ENCODE measurements at regions not wholly inside any gene's neighbourhood (a gene's known extent, or its start where the extent isn't known, plus 50 kb on each side); places are given as distances from the start of the nearest gene placed in this dataset.

DNA sequence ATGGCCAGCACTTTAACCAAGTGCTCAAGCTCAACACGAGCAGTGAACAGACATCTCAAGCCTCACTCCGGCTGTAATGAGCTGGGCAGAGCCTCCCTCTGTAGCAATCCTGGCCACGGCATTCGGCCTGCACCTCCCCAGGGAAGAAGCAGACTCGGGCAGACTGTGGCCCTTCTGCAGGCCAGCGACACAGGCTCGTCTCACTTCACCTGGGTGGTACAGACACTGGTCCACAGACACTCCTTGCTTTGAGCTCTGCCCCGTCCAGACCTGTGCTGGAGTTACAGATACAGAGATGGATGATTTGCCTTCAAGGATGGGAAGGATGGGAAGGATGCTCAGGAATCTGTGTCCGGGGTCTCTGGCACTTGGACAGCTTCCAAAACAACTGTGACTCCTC lies 300.9 kb downstream of the PREX1 start:
- TF ChIP-seq POLR2AphosphoS5 (IDR thresholded peaks at IDR 0.05; ENCODE audit: low read depth, low read length) = no peak
- TF ChIP-seq POLR2A (IDR thresholded peaks at IDR 0.05; ENCODE audit: low read depth, low read length) = no peak
